Upper lobe of left lung (tissue), 6 donors: ENCODE measurements at regions not wholly inside any gene's neighbourhood (a gene's known extent, or its start where the extent isn't known, plus 50 kb on each side); places are given as distances from the start of the nearest gene placed in this dataset.

ENCODE experiments used
- ATAC-seq, 2 donors: fragments of 200-7000 bp; cut with Tn5 transposase; one replicate each; pipeline ENCODE4 v1.9.1; 2022; ENCODE audit warnings: mild to moderate bottlenecking in 2 of 2, moderate library complexity in 2 of 2; ENCODE audit not compliant: low FRiP score in 2 of 2
- DNase-seq, 2 donors: peaks; one replicate each; pipeline ENCODE4 v3.0.0-alpha.2; 2019 to 2020
- H3K27ac ChIP-seq, 4 donors: fragments of 200-600 bp; sonication (generic); one replicate each; pipeline ENCODE4 v1.5.1; 2016 to 2019
- H3K27me3 ChIP-seq, 4 donors: fragments of 200-600 bp; sonication (generic); one replicate each; pipeline ENCODE4 v1.5.1; 2017 to 2019
- H3K36me3 ChIP-seq, 4 donors: fragments of 200-600 bp; sonication (generic); one replicate each; pipeline ENCODE4 v1.5.1; 2016 to 2019
- H3K4me1 ChIP-seq, 4 donors: fragments of 200-600 bp; sonication (generic); one replicate each; pipeline ENCODE4 v1.5.1; 2018 to 2019
- H3K4me3 ChIP-seq, 4 donors: fragments of 200-600 bp; sonication (generic); one replicate each; pipeline ENCODE4 v1.5.1; 2017 to 2019; ENCODE audit warnings: mild to moderate bottlenecking in 2 of 4, moderate library complexity in 1 of 4
- H3K9me3 ChIP-seq, 4 donors: fragments of 200-600 bp; sonication (generic); one replicate each; pipeline ENCODE4 v1.5.1; 2018 to 2019
- CTCF ChIP-seq, 6 experiments: fragments of 450-650 bp in 4 of 6; fragments of 200-600 bp in 2 of 6; sonication (generic) in 2 of 6; IDR thresholded peaks; one replicate each; pipeline ENCODE4 v1.5.1; 2016 to 2019; ENCODE audit warnings: antibody characterized with exemption in 6 of 6
- EP300 ChIP-seq, 4 donors: sonication (generic); formaldehyde crosslinking; IDR thresholded peaks; one replicate each; pipeline ENCODE4 v1.5.1; 2017; ENCODE audit warnings: antibody characterized with exemption in 4 of 4, control low read depth in 2 of 4
- POLR2A ChIP-seq, 4 donors: fragments of 450-650 bp; IDR thresholded peaks; one replicate each; pipeline ENCODE4 v1.5.1; 2016 to 2017; ENCODE audit warnings: antibody characterized with exemption in 4 of 4, mild to moderate bottlenecking in 2 of 4
- POLR2AphosphoS5 ChIP-seq, 2 donors: sonication (generic); formaldehyde crosslinking; IDR thresholded peaks; one replicate each; pipeline ENCODE4 v1.5.1; 2017; ENCODE audit warnings: antibody characterized with exemption in 2 of 2
- WGBS, 2 donors: methylation state at CpG; one replicate each; pipeline ENCODE4 v1.1.5; 2017 to 2018; 5-methylcytosine and 5-hydroxymethylcytosine counted together
- donor health status: DM: no; HTN: no; CAD: no; lungs with moderate emphysema.
- donor health status: DM: no; HTN: yes; CAD: no; lungs with severe emphysema.

DNA sequence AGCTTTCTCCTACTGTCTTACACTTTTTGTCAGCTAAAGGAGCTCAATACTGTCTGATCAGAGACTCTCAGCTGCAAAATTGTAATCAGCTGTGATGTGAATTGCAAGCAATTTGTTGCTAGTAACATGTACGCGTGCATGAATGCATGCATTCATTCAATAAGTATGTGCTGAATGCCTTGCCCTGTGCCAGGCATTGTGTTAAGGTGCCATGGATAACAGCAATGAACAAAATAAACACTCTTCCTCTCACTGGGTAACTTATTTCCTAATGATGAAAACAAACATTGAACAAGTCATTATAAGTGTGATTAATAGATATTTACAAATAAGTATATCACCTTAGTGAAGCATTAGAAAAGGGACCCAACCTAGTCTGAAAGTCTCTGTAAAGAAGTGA is 163.2 kb upstream of the ARID2 start:
- WGBS, 2 donors, result 89 to 90% methylated on average over 2 of the region's 2 CpGs

GRCh38 chr12:45568808-45569207 is 160.7 kb upstream of the ARID2 start:
- no peak for ATAC-seq
- H3K27me3 ChIP-seq, result no peaks in the 10 kb centered on the region

More for the DNA sequence above, 163.2 kb upstream of the ARID2 start:
- no peak for TF ChIP-seq POLR2AphosphoS5 (IDR thresholded peaks at IDR 0.05)
- no peak for TF ChIP-seq EP300 (IDR thresholded peaks at IDR 0.05)
- TF ChIP-seq POLR2A (IDR thresholded peaks at IDR 0.05), result no peak
- TF ChIP-seq CTCF (IDR thresholded peaks at IDR 0.05), result no peak
- Histone ChIP-seq H3K27me3 (no peaks in the 10 kb centered on the region), H3K9me3 (no peaks in the 10 kb centered on the region), H3K4me1 (no peaks in the 10 kb centered on the region), H3K36me3 (no peaks in the 10 kb centered on the region), H3K4me3 (no peak overlapping the region), H3K27ac (no peak overlapping the region)
- no peak for ATAC-seq
- DNase-seq, result no peak

DNA sequence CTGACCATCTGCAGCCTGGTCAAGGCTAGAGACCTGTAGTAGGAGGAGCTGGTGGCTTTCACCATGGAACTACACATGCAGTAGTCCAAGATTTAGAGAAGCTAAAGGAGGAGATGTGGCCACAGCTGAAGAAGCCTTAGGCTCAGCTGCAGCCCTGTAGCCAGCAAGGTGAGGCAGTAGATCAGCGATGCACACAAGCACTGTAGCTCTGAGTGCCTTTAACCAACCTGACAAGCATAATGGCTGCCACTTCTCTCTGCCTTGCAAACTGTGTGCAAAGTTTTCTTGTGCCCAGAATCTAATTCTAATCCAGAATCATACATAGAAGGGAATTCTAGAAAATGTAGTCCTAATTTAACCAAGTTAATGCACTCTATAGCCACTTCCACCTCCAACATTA is 159.0 kb upstream of the ARID2 start:
- no peaks in the 10 kb centered on the region for H3K27me3 ChIP-seq
- no peaks in the 10 kb centered on the region for H3K4me1 ChIP-seq
- H3K4me3 ChIP-seq, result no peak overlapping the region
- ATAC-seq (no peak), DNase-seq (no peak)
- no peak for TF ChIP-seq EP300 (IDR thresholded peaks at IDR 0.05)
- no peak for TF ChIP-seq POLR2AphosphoS5 (IDR thresholded peaks at IDR 0.05)
- TF ChIP-seq POLR2A (IDR thresholded peaks at IDR 0.05), result no peak
- TF ChIP-seq CTCF (IDR thresholded peaks at IDR 0.05), result no peak
- no peaks in the 10 kb centered on the region for H3K36me3 ChIP-seq
- H3K27ac ChIP-seq, result no peak overlapping the region
- H3K9me3 ChIP-seq, result no peaks in the 10 kb centered on the region
- WGBS, 2 donors, result 89 to 100% methylated on average over 1 of the region's 1 CpG

More at GRCh38 chr12:45568808-45569207, 160.7 kb upstream of the ARID2 start:
- 44 to 64% methylated on average over 4 of the region's 4 CpGs for WGBS, 2 donors
- Histone ChIP-seq H3K36me3 (no peaks in the 10 kb centered on the region), H3K27ac (no peak overlapping the region), H3K4me1 (no peaks in the 10 kb centered on the region), H3K4me3 (no peak overlapping the region), H3K9me3 (no peaks in the 10 kb centered on the region)
- DNase-seq, result no peak
- TF ChIP-seq CTCF (IDR thresholded peaks at IDR 0.05) (no peak), POLR2AphosphoS5 (IDR thresholded peaks at IDR 0.05) (no peak), EP300 (IDR thresholded peaks at IDR 0.05) (no peak), POLR2A (IDR thresholded peaks at IDR 0.05) (no peak)

GRCh38 chr12:45572114-45572513 is 157.4 kb upstream of the ARID2 start:
- Histone ChIP-seq H3K27me3 (no peaks in the 10 kb centered on the region), H3K4me3 (no peak overlapping the region), H3K27ac (no peak overlapping the region), H3K4me1 (no peaks in the 10 kb centered on the region), H3K36me3 (no peaks in the 10 kb centered on the region), H3K9me3 (no peaks in the 10 kb centered on the region)
- TF ChIP-seq POLR2A (IDR thresholded peaks at IDR 0.05) (no peak), POLR2AphosphoS5 (IDR thresholded peaks at IDR 0.05) (no peak), EP300 (IDR thresholded peaks at IDR 0.05) (no peak), CTCF (IDR thresholded peaks at IDR 0.05) (no peak)
- WGBS, 2 donors, result 79 to 91% methylated on average over 1 of the region's 1 CpG
- DNase-seq, result no peak
- no peak for ATAC-seq

GRCh38 chr12:45575417-45575816 is 154.1 kb upstream of the ARID2 start:
- H3K27ac ChIP-seq, result no peak overlapping the region
- no peaks in the 10 kb centered on the region for H3K36me3 ChIP-seq
- no peak overlapping the region for H3K4me3 ChIP-seq
- ATAC-seq (peak in 1 of 2 donors; percentile 41), DNase-seq (no peak)
- H3K27me3 ChIP-seq, result no peaks in the 10 kb centered on the region
- no peaks in the 10 kb centered on the region for H3K9me3 ChIP-seq
- no peaks in the 10 kb centered on the region for H3K4me1 ChIP-seq
- TF ChIP-seq POLR2A (IDR thresholded peaks at IDR 0.05), result no peak
- no peak for TF ChIP-seq POLR2AphosphoS5 (IDR thresholded peaks at IDR 0.05)
- no peak for TF ChIP-seq CTCF (IDR thresholded peaks at IDR 0.05)
- no peak for TF ChIP-seq EP300 (IDR thresholded peaks at IDR 0.05)
